ENCODE measurements at regions not wholly inside any gene's neighbourhood (a gene's known extent, or its start where the extent isn't known, plus 50 kb on each side); places are given as distances from the start of the nearest gene placed in this dataset.

DNA sequence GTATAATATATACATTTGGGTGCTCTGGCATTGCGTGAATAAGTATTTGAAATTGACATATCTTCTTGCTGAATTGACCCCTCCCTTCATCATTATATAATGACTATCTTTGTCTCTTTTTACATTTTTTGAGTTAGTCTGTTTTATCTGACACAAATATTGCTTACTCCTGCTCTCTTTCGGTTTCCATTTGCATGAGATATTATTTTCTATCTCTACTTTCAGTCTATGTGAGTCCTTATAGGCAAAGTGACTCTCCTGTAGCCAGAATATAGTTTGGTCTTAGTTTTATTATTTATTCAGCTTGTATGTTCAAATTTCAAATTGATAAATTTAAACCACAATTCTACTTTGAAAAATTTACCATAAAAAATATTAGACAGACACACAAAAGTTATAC is 491.0 kb downstream of the NAV3 start:
- Histone ChIP-seq H3K27me3 (ENCODE audit: insufficient read depth, low read length, poor library complexity, severe bottlenecking) (no peaks in the 10 kb centered on the region), H3K27ac (ENCODE audit: low read depth, low read length) (no peak overlapping the region), H3K4me3 (ENCODE audit: low read length) (no peak overlapping the region), H3K36me3 (ENCODE audit: insufficient read depth, low read length) (no peaks in the 10 kb centered on the region), H3K4me1 (ENCODE audit: insufficient read depth, low read length) (no peaks in the 10 kb centered on the region), H3K9me3 (ENCODE audit: low read length) (no peaks in the 10 kb centered on the region)
- Mint-ChIP-seq H3K27ac (no peak overlapping the region), H3K36me3 (no peaks in the 10 kb centered on the region), H3K27me3 (no peaks in the 10 kb centered on the region), H3K4me3 (no peak overlapping the region), H3K9me3 (peaks cover 2 to 30% (median 11%) of the 10 kb centered on the region in 5 donors), H3K4me1 (no peaks in the 10 kb centered on the region)
- POLR2A ChIA-PET, result no interaction called here
- no peak for DNase-seq
- CTCF ChIA-PET, result no interaction called here

DNA sequence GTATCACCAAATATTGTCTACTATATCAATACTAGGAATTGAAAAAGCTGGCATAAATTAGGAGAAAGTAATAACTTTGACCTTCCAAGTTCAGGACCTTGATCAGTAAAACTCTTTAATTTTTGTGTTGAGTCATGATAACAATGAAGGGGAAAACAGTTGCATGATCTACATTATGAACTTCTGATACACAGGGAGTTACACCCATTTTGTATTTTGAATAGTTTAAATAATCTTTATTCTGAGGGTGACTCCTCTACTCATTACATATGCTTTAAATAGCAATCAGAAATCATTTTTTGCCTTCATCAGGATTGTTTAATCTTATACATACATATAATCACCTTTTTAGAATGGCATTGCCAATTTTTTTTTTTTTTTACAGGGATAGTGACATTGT is 492.5 kb downstream of the NAV3 start:
- Histone ChIP-seq H3K9me3 (ENCODE audit: low read length) (no peaks in the 10 kb centered on the region), H3K4me3 (ENCODE audit: low read length) (no peak overlapping the region), H3K27me3 (ENCODE audit: insufficient read depth, low read length, poor library complexity, severe bottlenecking) (no peaks in the 10 kb centered on the region), H3K36me3 (ENCODE audit: insufficient read depth, low read length) (no peaks in the 10 kb centered on the region), H3K27ac (ENCODE audit: low read depth, low read length) (no peak overlapping the region), H3K4me1 (ENCODE audit: insufficient read depth, low read length) (no peaks in the 10 kb centered on the region)
- ChIA-PET CTCF (no interaction called here), POLR2A (no interaction called here)
- Mint-ChIP-seq H3K4me1 (no peaks in the 10 kb centered on the region), H3K27me3 (no peaks in the 10 kb centered on the region), H3K36me3 (no peaks in the 10 kb centered on the region), H3K4me3 (no peak overlapping the region), H3K27ac (no peak overlapping the region), H3K9me3 (peaks cover 4 to 20% (median 15%) of the 10 kb centered on the region in 5 donors)
- DNase-seq, result no peak

DNA sequence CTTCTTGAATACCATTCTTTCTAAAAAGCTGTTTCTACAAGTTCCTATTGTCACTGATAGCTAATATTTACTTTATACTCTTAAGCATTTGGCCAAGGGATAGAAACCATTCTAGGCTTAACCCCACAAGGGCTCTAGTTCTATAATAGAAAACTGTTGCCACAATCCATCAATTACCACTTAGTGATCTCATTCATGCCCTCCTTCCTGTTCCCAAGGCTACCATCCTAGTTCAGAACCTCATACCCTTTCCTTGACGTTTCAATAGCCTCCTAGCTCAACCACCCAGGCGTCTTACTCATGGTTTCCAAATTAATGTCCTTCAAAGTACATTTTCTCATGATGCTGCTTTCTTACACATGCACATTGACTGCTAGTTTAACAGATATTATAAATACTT is 493.5 kb downstream of the NAV3 start:
- H3K4me3 Mint-ChIP-seq, result no peak overlapping the region
- no peak overlapping the region for H3K27ac Mint-ChIP-seq
- Histone ChIP-seq H3K4me3 (ENCODE audit: low read length) (no peak overlapping the region), H3K27me3 (ENCODE audit: insufficient read depth, low read length, poor library complexity, severe bottlenecking) (no peaks in the 10 kb centered on the region), H3K36me3 (ENCODE audit: insufficient read depth, low read length) (no peaks in the 10 kb centered on the region), H3K4me1 (ENCODE audit: insufficient read depth, low read length) (no peaks in the 10 kb centered on the region), H3K9me3 (ENCODE audit: low read length) (no peaks in the 10 kb centered on the region), H3K27ac (ENCODE audit: low read depth, low read length) (no peak overlapping the region)
- ChIA-PET CTCF (no interaction called here), POLR2A (no interaction called here)
- DNase-seq, result no peak
- no peaks in the 10 kb centered on the region for H3K27me3 Mint-ChIP-seq
- no peaks in the 10 kb centered on the region for H3K4me1 Mint-ChIP-seq
- peaks cover 4 to 15% (median 14%) of the 10 kb centered on the region in 5 donors for H3K9me3 Mint-ChIP-seq
- H3K36me3 Mint-ChIP-seq, result no peaks in the 10 kb centered on the region

DNA sequence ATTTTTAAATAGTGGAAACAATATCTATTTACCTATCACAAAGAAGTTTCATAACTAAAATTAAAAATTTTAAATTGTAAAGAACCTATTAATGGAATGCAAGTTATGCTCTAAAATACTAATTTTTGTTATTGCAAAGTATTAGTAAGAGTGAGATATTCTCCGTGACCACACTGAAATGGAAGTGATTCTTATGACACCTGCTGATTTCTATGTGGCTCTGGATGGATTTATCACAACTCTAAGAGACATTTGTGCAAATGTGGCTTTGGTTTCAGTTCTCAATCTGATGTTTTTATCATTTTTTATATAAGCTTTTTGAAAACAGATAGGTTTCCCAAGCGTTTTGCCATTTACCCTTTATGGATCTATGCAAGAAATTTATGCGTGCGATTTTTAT is 497.8 kb downstream of the NAV3 start:
- POLR2A ChIA-PET, result no interaction called here
- Mint-ChIP-seq H3K27me3 (no peaks in the 10 kb centered on the region), H3K4me3 (no peak overlapping the region), H3K27ac (no peak overlapping the region), H3K9me3 (peaks cover 2 to 15% (median 6%) of the 10 kb centered on the region in 5 donors), H3K4me1 (no peaks in the 10 kb centered on the region), H3K36me3 (no peaks in the 10 kb centered on the region)
- H3K4me3 ChIP-seq (ENCODE audit: low read length), result no peak overlapping the region
- no peaks in the 10 kb centered on the region for H3K4me1 ChIP-seq (ENCODE audit: insufficient read depth, low read length)
- H3K27ac ChIP-seq (ENCODE audit: low read depth, low read length), result no peak overlapping the region
- DNase-seq, result no peak
- no peaks in the 10 kb centered on the region for H3K36me3 ChIP-seq (ENCODE audit: insufficient read depth, low read length)
- CTCF ChIA-PET, result no interaction called here
- H3K27me3 ChIP-seq (ENCODE audit: insufficient read depth, low read length, poor library complexity, severe bottlenecking), result no peaks in the 10 kb centered on the region
- no peaks in the 10 kb centered on the region for H3K9me3 ChIP-seq (ENCODE audit: low read length)

DNA sequence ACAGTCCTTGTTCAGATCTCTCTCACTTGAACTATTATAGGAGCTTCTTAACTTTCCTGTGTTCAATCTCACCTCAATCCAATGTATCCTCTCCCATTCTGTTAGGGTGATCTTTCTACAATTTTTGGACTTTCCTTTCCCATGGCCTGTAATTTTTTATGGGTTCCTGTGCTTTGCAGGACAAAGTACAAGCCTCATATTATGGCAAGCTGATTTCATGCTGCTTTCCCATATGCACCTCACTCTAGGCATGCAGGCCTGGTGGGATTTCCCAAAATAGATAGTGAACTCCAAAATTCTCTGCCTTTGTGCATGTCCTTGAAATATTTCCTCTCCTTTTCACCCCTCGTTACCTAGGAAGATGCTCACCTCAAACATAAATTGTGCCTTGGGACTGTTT is 499.4 kb downstream of the NAV3 start:
- no peaks in the 10 kb centered on the region for H3K36me3 Mint-ChIP-seq
- Histone ChIP-seq H3K4me1 (ENCODE audit: insufficient read depth, low read length) (no peaks in the 10 kb centered on the region), H3K9me3 (ENCODE audit: low read length) (no peaks in the 10 kb centered on the region), H3K4me3 (ENCODE audit: low read length) (no peak overlapping the region), H3K36me3 (ENCODE audit: insufficient read depth, low read length) (no peaks in the 10 kb centered on the region), H3K27ac (ENCODE audit: low read depth, low read length) (no peak overlapping the region), H3K27me3 (ENCODE audit: insufficient read depth, low read length, poor library complexity, severe bottlenecking) (no peaks in the 10 kb centered on the region)
- ChIA-PET CTCF (no interaction called here), POLR2A (no interaction called here)
- H3K9me3 Mint-ChIP-seq, result peaks cover 5 to 23% (median 6%) of the 10 kb centered on the region in 5 donors
- no peak overlapping the region for H3K27ac Mint-ChIP-seq
- H3K4me1 Mint-ChIP-seq, result no peaks in the 10 kb centered on the region
- no peak overlapping the region for H3K4me3 Mint-ChIP-seq
- no peak for DNase-seq
- no peaks in the 10 kb centered on the region for H3K27me3 Mint-ChIP-seq

DNA sequence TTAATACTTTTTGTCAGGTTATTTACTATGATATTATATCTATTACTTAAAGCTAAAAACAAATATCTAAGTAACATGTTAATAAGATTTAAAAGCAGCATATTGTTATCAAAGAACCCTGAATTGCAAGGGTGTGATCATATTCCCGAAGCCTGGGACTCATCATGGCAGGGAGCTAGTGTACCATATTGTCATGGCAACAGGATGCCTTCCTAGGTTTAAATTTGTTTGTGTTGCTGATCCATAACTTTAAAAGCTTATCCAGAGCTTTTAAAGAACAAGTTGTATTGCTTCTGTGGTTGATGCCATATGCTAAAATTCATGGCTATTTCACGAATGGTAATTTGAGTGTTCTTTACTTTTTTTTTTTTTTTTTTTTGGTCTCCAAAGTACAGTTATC is 500.5 kb downstream of the NAV3 start:
- Histone ChIP-seq H3K27ac (ENCODE audit: low read depth, low read length) (no peak overlapping the region), H3K4me1 (ENCODE audit: insufficient read depth, low read length) (no peaks in the 10 kb centered on the region), H3K9me3 (ENCODE audit: low read length) (no peaks in the 10 kb centered on the region), H3K4me3 (ENCODE audit: low read length) (no peak overlapping the region), H3K36me3 (ENCODE audit: insufficient read depth, low read length) (no peaks in the 10 kb centered on the region), H3K27me3 (ENCODE audit: insufficient read depth, low read length, poor library complexity, severe bottlenecking) (no peaks in the 10 kb centered on the region)
- DNase-seq, result no peak
- H3K36me3 Mint-ChIP-seq, result no peaks in the 10 kb centered on the region
- ChIA-PET CTCF (no interaction called here), POLR2A (no interaction called here)
- no peak overlapping the region for H3K27ac Mint-ChIP-seq
- peaks cover 4 to 24% (median 6%) of the 10 kb centered on the region in 5 donors for H3K9me3 Mint-ChIP-seq
- H3K4me1 Mint-ChIP-seq, result no peaks in the 10 kb centered on the region
- no peak overlapping the region for H3K4me3 Mint-ChIP-seq
- H3K27me3 Mint-ChIP-seq, result no peaks in the 10 kb centered on the region

DNA sequence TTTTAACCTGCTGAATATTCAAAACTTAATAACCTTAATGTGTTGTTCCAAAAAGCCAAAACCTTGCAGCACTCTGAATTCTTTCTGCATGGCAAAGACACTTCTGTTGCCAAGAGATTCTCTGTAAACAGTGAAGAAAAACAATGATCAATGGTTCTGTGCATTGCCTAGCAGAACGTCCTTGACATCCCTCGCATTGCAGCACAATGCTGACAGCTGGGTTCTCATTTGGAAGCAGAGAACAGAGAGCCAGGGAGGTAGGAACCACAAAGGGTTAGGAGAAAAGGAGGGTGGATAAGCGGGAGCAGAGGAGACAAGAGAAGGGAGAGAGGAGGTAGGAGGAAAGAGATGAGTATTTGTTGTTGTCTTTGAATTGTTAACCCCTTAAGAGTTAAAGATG is 501.1 kb downstream of the NAV3 start:
- no peaks in the 10 kb centered on the region for H3K27me3 ChIP-seq (ENCODE audit: insufficient read depth, low read length, poor library complexity, severe bottlenecking)
- H3K4me3 ChIP-seq (ENCODE audit: low read length), result no peak overlapping the region
- no peaks in the 10 kb centered on the region for H3K4me1 Mint-ChIP-seq
- H3K36me3 ChIP-seq (ENCODE audit: insufficient read depth, low read length), result no peaks in the 10 kb centered on the region
- H3K4me1 ChIP-seq (ENCODE audit: insufficient read depth, low read length), result no peaks in the 10 kb centered on the region
- no peaks in the 10 kb centered on the region for H3K9me3 ChIP-seq (ENCODE audit: low read length)
- POLR2A ChIA-PET, result no interaction called here
- H3K4me3 Mint-ChIP-seq, result no peak overlapping the region
- peaks cover 4 to 25% (median 6%) of the 10 kb centered on the region in 5 donors for H3K9me3 Mint-ChIP-seq
- H3K27ac ChIP-seq (ENCODE audit: low read depth, low read length), result no peak overlapping the region
- DNase-seq, result no peak
- H3K27me3 Mint-ChIP-seq, result no peaks in the 10 kb centered on the region
- H3K27ac Mint-ChIP-seq, result no peak overlapping the region
- no peaks in the 10 kb centered on the region for H3K36me3 Mint-ChIP-seq
- CTCF ChIA-PET, result no interaction called here

DNA sequence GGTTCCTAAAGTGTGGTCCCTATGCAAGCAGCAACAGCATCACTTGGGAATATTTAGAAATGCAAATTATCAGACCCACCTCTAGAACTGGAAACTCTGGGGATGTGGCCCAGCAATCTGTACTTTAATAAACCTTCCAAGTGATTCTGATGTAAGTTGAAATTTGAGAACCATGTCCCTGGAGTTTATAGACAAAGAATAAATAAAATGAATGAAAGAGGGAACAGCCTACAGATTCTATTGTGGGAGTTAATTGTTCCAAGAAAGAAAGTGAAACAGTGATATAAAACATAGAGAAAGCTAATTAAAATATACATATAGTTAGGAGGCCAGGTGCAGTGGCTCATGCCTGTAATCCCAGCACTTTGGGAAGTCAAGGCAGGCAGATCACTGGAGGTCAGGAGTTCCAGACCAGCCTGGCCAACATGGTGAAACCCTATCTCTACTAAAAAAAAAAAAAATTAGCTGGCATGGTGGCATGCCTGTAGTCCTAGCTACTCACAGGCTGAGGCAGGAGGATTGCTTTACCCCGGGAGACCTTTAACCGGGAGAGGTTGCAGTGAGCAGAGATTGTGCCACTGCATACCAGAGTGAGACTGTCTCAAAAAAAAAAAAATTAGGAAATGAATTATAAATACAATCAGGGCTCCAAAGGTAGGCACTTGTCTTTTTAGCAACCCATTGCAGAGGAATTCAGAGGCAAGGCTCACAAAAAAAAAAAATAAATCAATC is 507.5 kb downstream of the NAV3 start:
- no peaks in the 10 kb centered on the region for H3K9me3 ChIP-seq (ENCODE audit: low read length)
- Mint-ChIP-seq H3K36me3 (no peaks in the 10 kb centered on the region), H3K4me3 (no peak overlapping the region), H3K27me3 (peaks cover 0 to 2% of the 10 kb centered on the region in 2 donors), H3K4me1 (no peaks in the 10 kb centered on the region), H3K27ac (no peak overlapping the region), H3K9me3 (peaks cover 2 to 20% (median 11%) of the 10 kb centered on the region in 5 donors)
- no peak for DNase-seq
- no peaks in the 10 kb centered on the region for H3K36me3 ChIP-seq (ENCODE audit: insufficient read depth, low read length)
- ChIA-PET POLR2A (no interaction called here), CTCF (no interaction called here)
- H3K27ac ChIP-seq (ENCODE audit: low read depth, low read length), result no peak overlapping the region
- H3K4me3 ChIP-seq (ENCODE audit: low read length), result no peak overlapping the region
- H3K27me3 ChIP-seq (ENCODE audit: insufficient read depth, low read length, poor library complexity, severe bottlenecking), result no peaks in the 10 kb centered on the region
- H3K4me1 ChIP-seq (ENCODE audit: insufficient read depth, low read length), result no peaks in the 10 kb centered on the region

DNA sequence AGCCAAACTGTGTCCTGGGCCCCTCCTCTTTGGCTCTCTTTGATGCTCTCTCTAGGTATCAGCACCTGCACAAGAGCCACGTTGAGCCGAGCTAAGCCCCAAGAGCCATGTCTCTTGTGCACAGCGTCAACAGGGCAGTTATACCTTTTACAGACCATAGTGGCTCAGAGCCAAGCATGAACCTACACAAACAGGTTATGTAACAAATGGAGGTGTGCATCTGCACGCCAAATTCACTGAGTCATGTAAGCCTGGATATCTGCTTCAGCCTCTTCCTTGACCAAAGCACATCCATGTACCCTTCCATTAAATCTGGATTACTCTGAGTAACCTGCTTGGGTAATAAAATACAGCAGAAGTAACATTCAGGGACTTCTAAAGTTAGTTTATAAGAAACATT is 509.7 kb downstream of the NAV3 start:
- no peak overlapping the region for H3K4me3 ChIP-seq (ENCODE audit: low read length)
- no peak for DNase-seq
- CTCF ChIA-PET, result no interaction called here
- no peaks in the 10 kb centered on the region for H3K36me3 ChIP-seq (ENCODE audit: insufficient read depth, low read length)
- no peaks in the 10 kb centered on the region for H3K27me3 ChIP-seq (ENCODE audit: insufficient read depth, low read length, poor library complexity, severe bottlenecking)
- POLR2A ChIA-PET, result no interaction called here
- H3K4me1 Mint-ChIP-seq, result no peaks in the 10 kb centered on the region
- H3K27me3 Mint-ChIP-seq, result peaks cover 0 to 2% of the 10 kb centered on the region in 2 donors
- H3K9me3 ChIP-seq (ENCODE audit: low read length), result no peaks in the 10 kb centered on the region
- H3K9me3 Mint-ChIP-seq, result peaks cover 9 to 18% (median 13%) of the 10 kb centered on the region in 5 donors
- H3K27ac Mint-ChIP-seq, result no peak overlapping the region
- H3K4me1 ChIP-seq (ENCODE audit: insufficient read depth, low read length), result no peaks in the 10 kb centered on the region
- no peak overlapping the region for H3K27ac ChIP-seq (ENCODE audit: low read depth, low read length)
- no peaks in the 10 kb centered on the region for H3K36me3 Mint-ChIP-seq
- no peak overlapping the region for H3K4me3 Mint-ChIP-seq

Measured in CD8-positive, alpha-beta memory T cell (primary cell).